HEK293 (cell line): ENCODE measurements at regions not wholly inside any gene's neighbourhood (a gene's known extent, or its start where the extent isn't known, plus 50 kb on each side); places are given as distances from the start of the nearest gene placed in this dataset.

Experiments used
- CTCF ChIA-PET: fragments of 350-600 bp; formaldehyde crosslinking; extraction: SDS; loops from one replicate; lab custom pipeline; 2021; ENCODE audit warnings: antibody characterized with exemption; lab: Yijun Ruan, JAX
- POLR2A ChIA-PET: fragments of 300-600 bp; formaldehyde crosslinking; extraction: SDS; loops from one replicate; lab custom pipeline; 2020; ENCODE audit warnings: antibody characterized with exemption, inconsistent platforms; lab: Yijun Ruan, JAX
- H3K27ac ChIP-seq: fragments of 200-500 bp; sonication (Bioruptor generic); 2 replicates; pipeline ENCODE4 v1.5.1; 2014; ENCODE audit warnings: low read depth, low read length, control low read depth, inconsistent platforms; ENCODE audit errors: extremely low read depth
- H3K36me3 ChIP-seq, 2 experiments: fragments of 200-500 bp in 1 of 2; sonication (Bioruptor generic) in 1 of 2; 1 replicate in 1 of 2; 2 replicates in 1 of 2; pipeline ENCODE4 v1.5.1; 2014 to 2017; ENCODE audit warnings: inconsistent platforms in 2 of 2, low read length in 2 of 2; ENCODE audit not compliant: control insufficient read depth in 2 of 2, insufficient read depth in 1 of 2
- H3K4me1 ChIP-seq: fragments of 200-500 bp; sonication (Bioruptor generic); 2 replicates; pipeline ENCODE4 v1.5.1; 2014; ENCODE audit warnings: mild to moderate bottlenecking, low read length, inconsistent platforms; ENCODE audit not compliant: control insufficient read depth, insufficient read depth
- H3K4me3 ChIP-seq: 2 replicates; pipeline ENCODE4 v1.5.1; 2011; ENCODE audit warnings: low read depth, mild to moderate bottlenecking, control low read depth, low read length, moderate library complexity
- H3K9me3 ChIP-seq: fragments of 200-500 bp; sonication (Bioruptor generic); 2 replicates; pipeline ENCODE4 v1.5.1; 2014; ENCODE audit warnings: low read depth, low read length, inconsistent platforms; ENCODE audit not compliant: control insufficient read depth, insufficient read depth
- OSR2 ChIP-seq: fragments of 450-650 bp; formaldehyde crosslinking; IDR thresholded peaks from 2 replicates; pipeline ENCODE4 v1.5.1; 2016; ENCODE audit warnings: missing biosample characterization, missing genetic modification characterization
- PBX3 ChIP-seq: sonication (generic); formaldehyde crosslinking; IDR thresholded peaks from 2 replicates; pipeline ENCODE4 v1.8.1; 2022; ENCODE audit warnings: mild to moderate bottlenecking, moderate library complexity, missing genetic modification reagents
- PRDM10 ChIP-seq: fragments of 450-650 bp; formaldehyde crosslinking; IDR thresholded peaks from 2 replicates; pipeline ENCODE4 v1.5.1; 2016; ENCODE audit warnings: missing biosample characterization, missing genetic modification characterization
- YY1 ChIP-seq: fragments of 450-650 bp; formaldehyde crosslinking; IDR thresholded peaks from 2 replicates; pipeline ENCODE4 v1.5.1; 2018; ENCODE audit warnings: missing biosample characterization, missing genetic modification characterization
- ZBTB49 ChIP-seq: fragments of 450-650 bp; formaldehyde crosslinking; IDR thresholded peaks from 2 replicates; pipeline ENCODE4 v1.5.1; 2016; ENCODE audit warnings: missing biosample characterization, missing genetic modification characterization, low read depth
- ZNF112 ChIP-seq: fragments of 450-650 bp; formaldehyde crosslinking; IDR thresholded peaks from 2 replicates; pipeline ENCODE4 v1.5.0; 2017; ENCODE audit warnings: missing biosample characterization, missing genetic modification characterization
- ZNF133 ChIP-seq: fragments of 450-650 bp; formaldehyde crosslinking; IDR thresholded peaks from 2 replicates; pipeline ENCODE4 v1.5.1; 2016; ENCODE audit warnings: missing biosample characterization, missing genetic modification characterization
- ZNF140 ChIP-seq: fragments of 450-650 bp; formaldehyde crosslinking; IDR thresholded peaks from 2 replicates; pipeline ENCODE4 v1.5.1; 2016; ENCODE audit warnings: missing biosample characterization, missing genetic modification characterization
- ZNF148 ChIP-seq: fragments of 450-650 bp; formaldehyde crosslinking; IDR thresholded peaks from 2 replicates; pipeline ENCODE4 v1.5.0; 2017; ENCODE audit warnings: missing biosample characterization, missing genetic modification characterization, borderline replicate concordance
- ZNF311 ChIP-seq: fragments of 450-650 bp; formaldehyde crosslinking; IDR thresholded peaks from 2 replicates; pipeline ENCODE4 v1.5.1; 2017; ENCODE audit warnings: missing biosample characterization, missing genetic modification characterization, borderline replicate concordance
- ZNF354C ChIP-seq: fragments of 450-650 bp; formaldehyde crosslinking; IDR thresholded peaks from 2 replicates; pipeline ENCODE4 v1.5.1; 2016; ENCODE audit warnings: missing biosample characterization, missing genetic modification characterization, low read depth, borderline replicate concordance
- ZNF449 ChIP-seq: fragments of 450-650 bp; formaldehyde crosslinking; IDR thresholded peaks from 2 replicates; pipeline ENCODE4 v1.5.1; 2017; ENCODE audit warnings: missing biosample characterization, mild to moderate bottlenecking, missing genetic modification characterization, moderate library complexity
- ZNF488 ChIP-seq: fragments of 450-650 bp; formaldehyde crosslinking; IDR thresholded peaks from 2 replicates; pipeline ENCODE4 v1.5.1; 2016; ENCODE audit warnings: missing biosample characterization, missing genetic modification characterization
- ZNF548 ChIP-seq: fragments of 450-650 bp; formaldehyde crosslinking; IDR thresholded peaks from 2 replicates; pipeline ENCODE4 v1.5.1; 2016; ENCODE audit warnings: missing biosample characterization, missing genetic modification characterization
- ZNF561 ChIP-seq: fragments of 450-650 bp; IDR thresholded peaks from 2 replicates; pipeline ENCODE4 v1.5.1; 2018; ENCODE audit warnings: missing biosample characterization, missing genetic modification characterization, borderline replicate concordance
- ZNF626 ChIP-seq: fragments of 450-650 bp; sonication (Bioruptor Pico); formaldehyde crosslinking; IDR thresholded peaks from 2 replicates; pipeline ENCODE4 v1.5.1; 2018; ENCODE audit warnings: missing biosample characterization, missing genetic modification characterization, inconsistent platforms
- ZNF701 ChIP-seq: fragments of 450-650 bp; formaldehyde crosslinking; IDR thresholded peaks from 2 replicates; pipeline ENCODE4 v1.5.1; 2016; ENCODE audit warnings: missing biosample characterization, missing genetic modification characterization
- ZNF830 ChIP-seq: fragments of 450-650 bp; IDR thresholded peaks from 2 replicates; pipeline ENCODE4 v1.5.0; 2018; ENCODE audit warnings: missing biosample characterization, missing genetic modification characterization, low read depth, mild to moderate bottlenecking, moderate library complexity

- no peak for TF ChIP-seq ZBTB49 (tag by site-specific recombination)
Measured at GRCh38 chr3:54065586-54065985, 56.8 kb upstream of the CACNA2D3 start (continued).

GRCh38 chr3:54065140-54065539 lies 57.2 kb upstream of the CACNA2D3 start:
- ChIA-PET CTCF (no interaction called here), POLR2A (no interaction called here)
- no peak for TF ChIP-seq ZNF830 (tag by site-specific recombination)
- no peak for TF ChIP-seq ZNF133 (tag by site-specific recombination)
- TF ChIP-seq PRDM10 (tag by site-specific recombination): no peak
- peak; percentile 65; the same call in 1 of the 2 replicates for TF ChIP-seq ZNF449 (tag by site-specific recombination)
- H3K9me3 ChIP-seq: no peaks in the 10 kb centered on the region
- no peaks in the 10 kb centered on the region for H3K36me3 ChIP-seq
- H3K27ac ChIP-seq: no peak overlapping the region
- no peaks in the 10 kb centered on the region for H3K4me1 ChIP-seq
- H3K4me3 ChIP-seq: no peak overlapping the region

GRCh38 chr3:54064486-54064885 lies 57.9 kb upstream of the CACNA2D3 start:
- CTCF ChIA-PET: no interaction called here
- H3K36me3 ChIP-seq: no peaks in the 10 kb centered on the region
- no peaks in the 10 kb centered on the region for H3K4me1 ChIP-seq
- POLR2A ChIA-PET: no interaction called here
- no peak overlapping the region for H3K27ac ChIP-seq
- H3K4me3 ChIP-seq: no peak overlapping the region
- H3K9me3 ChIP-seq: no peaks in the 10 kb centered on the region
- TF ChIP-seq YY1 (tag by site-specific recombination) (no peak), PBX3 (CRISPR knock-in tag) (no peak), OSR2 (tag by site-specific recombination) (no peak), ZNF488 (tag by site-specific recombination) (no peak), ZNF626 (no peak), ZNF701 (tag by site-specific recombination) (no peak), ZNF311 (no peak), ZBTB49 (tag by site-specific recombination) (no peak), ZNF548 (tag by site-specific recombination) (no peak), ZNF140 (tag by site-specific recombination) (no peak), ZNF112 (no peak), ZNF561 (tag by site-specific recombination) (no peak), ZNF354C (tag by site-specific recombination) (no peak), ZNF148 (tag by site-specific recombination) (no peak)
